AG20443 (cell line): ENCODE measurements at regions not wholly inside any gene's neighbourhood (a gene's known extent, or its start where the extent isn't known, plus 50 kb on each side); places are given as distances from the start of the nearest gene placed in this dataset.
"Not testable (repeated sequence)": the region's sequence is repeated elsewhere in the genome, so short reads cannot be mapped to it uniquely, and the experiment has no call there.

Experiments
- DNase-seq: peaks from one replicate; pipeline ENCODE4 v3.0.0; 2012; ENCODE audit warnings: low spot score, mixed read lengths

DNA sequence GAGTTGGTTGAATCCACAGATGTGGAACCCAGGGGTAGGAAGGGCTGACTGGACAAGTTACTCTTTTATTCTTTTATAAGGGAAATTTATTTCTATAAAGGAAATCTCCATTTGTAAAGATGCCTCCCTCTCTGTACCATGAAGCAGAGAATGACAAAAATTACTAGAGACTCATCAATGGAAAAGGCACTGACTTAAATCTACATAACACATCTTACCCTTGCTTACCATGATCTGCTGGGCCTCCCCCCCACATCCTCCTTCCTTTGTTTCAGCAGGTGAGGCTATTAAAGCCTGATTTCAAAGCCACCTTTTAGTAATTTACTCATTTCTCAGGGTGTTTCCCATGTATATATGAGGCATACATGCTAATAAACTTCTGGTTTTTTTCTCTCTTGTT, 130.2 kb upstream of the HDDC2 start:
- no peak for DNase-seq

DNA sequence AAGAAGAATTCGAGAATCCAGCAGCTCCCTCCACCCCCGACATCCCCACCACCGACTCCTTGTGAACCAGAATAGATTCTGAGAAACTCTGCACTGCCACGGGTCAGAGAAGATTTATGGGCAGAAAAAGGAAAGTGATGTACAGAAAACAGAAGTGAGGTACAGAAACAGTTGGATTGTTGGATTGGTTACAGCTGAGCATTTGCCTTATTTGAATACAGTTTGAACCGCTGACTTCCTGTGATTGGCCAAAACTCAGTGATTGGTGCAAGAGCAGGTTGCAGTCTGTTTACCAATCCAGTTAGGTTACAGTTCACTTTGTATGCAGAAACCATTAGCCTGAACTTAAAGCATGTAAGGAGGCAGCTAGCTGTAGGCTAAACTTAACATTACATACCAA, 131.2 kb upstream of the HDDC2 start:
- no peak for DNase-seq

DNA sequence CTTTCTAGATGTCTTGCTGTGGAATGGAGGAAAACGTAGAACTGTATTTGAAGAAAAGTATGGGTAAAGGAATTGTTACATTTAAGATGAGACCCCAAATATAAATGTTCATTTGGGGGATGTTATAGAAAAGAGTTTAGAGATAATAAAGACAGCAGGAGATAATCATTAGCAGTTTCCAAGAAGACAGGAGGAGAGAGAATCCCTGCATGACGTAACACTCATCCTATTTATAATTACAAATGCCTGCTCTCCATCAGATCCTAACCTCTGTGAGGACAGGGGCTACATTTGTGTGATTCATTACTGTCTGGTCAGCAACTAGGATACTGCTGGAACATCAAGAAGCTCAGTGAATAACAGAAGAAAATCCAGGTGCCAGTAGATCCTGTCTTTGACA, 133.0 kb upstream of the HDDC2 start:
- no peak for DNase-seq

DNA sequence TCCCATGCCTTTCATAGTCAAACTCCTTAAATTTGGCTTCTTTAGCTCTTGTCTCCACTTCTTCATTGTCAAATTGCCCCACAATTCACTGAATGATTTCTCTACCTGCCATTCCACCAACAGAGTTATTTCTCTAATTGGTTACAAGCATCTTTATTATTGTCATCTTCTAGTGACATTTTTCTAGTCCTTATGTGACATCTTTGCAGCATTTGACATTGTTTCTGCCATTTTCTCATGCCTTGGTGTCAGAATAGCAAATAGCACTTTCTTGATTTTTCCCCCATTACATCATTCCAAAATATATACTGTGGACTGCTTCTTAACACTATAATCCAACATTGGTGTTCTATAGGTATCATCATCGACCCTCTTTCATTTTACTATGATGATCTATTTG, 137.7 kb upstream of the HDDC2 start:
- DNase-seq: no peak

DNA sequence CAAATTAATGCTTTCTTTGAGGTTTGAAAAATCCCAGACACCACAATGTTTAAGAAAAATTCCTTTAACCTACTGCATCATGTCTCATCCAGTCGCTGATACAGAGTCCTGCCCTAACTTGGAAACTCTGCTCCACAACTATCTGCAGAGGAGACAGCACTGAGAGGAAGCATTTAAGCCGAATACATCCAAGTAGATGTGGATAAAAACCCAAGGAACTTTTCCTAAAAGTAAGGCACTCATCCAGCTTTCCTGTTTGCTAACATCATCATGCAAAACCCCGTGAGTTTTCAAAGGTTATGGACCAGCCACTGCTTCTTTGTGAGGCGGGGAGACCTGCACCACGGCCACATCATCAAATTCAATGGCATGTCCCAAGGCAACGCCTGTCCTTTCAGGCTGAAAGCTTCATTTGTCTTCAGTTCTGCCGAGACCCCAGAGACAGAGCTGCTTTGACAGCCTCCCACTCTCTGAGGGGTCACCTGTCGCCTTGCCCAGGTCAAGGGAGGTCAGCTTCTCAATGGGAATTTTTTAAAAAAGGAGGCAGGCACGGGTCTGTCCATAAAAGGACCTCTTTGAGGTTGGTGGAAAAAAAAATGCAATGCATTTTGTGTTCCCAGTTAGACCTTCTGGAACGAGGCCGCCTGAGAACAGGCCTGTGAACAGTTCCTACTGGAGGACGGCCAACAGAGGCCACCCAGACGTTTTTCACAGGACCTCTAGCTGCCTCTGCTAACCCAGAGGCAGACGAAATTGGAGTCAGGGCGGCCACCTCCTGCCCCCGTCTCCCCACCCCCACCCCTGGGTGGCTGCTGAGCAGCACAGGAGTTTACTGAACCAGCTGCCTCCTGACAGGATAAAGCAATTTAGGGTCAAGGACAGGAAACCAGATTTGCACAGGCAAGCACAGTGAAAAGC, 142.5 kb upstream of the HDDC2 start:
- no peak for DNase-seq

DNA sequence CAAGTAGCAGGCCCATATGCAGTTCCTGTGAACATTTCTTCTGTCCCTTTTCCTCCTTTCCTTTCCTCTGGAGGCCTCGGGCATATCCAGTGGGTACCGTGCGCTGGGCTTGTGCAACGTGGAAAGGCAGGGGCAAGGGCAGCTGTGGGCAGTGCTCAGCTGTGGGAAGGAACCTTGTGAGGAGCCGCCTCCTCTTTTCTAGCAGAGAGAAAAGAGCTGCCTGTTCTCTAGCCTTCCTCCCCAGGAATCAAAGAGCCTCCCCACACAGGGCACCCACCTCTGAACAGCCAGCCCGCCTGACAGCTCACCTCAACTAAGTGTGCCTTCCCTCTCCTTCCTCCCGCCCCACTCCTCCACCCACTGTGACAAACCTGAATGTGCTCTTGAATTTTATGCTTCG, 143.3 kb upstream of the HDDC2 start:
- DNase-seq: no peak

DNA sequence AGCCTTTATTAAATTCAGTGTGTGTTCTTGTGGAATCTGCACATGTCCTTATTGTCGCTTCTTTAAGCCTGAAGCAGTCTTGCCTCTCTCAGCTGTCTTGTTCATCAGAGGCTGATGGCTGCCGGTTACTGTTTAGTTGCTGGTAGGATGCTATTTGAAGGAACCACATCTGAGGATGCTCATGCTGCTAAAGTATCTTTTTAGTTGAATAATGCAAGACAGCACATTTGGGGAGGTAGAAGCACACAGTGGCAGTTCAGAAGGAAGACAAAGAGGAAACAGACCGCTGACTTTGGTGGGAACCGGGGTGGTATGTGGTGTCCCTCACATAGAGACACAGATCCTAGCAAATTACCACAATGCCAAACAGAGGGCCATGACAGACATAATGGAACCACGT, 144.2 kb upstream of the HDDC2 start:
- DNase-seq: no peak

DNA sequence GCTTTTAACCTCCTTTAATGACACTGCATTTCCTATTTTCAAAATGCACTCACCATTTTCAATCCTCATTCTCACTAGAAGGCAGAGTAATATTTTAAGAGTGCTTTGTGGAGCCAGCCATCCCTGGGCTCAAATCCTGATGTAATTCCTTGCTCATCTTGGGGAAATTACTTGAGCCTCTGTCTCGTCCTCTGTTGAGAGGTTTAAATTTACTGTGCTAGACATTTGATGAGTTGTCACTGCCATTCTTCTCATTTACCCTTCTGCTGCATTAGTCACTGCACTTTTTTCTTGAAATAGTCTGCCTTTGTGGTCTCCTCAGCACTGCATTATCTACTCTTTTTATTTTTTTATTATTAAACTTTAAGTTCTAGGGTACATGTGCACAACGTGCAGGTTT, 150.0 kb upstream of the HDDC2 start:
- no peak for DNase-seq

DNA sequence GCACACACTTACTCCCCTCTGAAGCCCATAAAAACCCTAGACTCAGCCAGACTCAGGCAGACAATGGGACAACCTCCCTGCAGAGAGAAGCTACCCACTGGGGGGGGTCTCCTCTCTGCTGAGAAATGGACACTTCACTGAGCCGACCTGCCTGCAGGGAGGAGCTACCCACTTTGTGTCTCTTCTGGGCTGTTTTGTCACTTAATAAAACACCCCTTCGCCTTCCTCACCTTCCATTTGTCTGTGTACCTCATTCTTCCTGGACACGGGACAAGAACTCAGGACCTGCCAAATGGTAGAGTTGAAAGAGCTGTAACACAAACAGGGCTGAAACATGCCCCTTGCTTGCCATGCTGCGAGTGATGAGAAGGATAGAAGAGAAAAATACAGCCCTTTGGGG, 151.7 kb upstream of the HDDC2 start:
- DNase-seq: no peak

DNA sequence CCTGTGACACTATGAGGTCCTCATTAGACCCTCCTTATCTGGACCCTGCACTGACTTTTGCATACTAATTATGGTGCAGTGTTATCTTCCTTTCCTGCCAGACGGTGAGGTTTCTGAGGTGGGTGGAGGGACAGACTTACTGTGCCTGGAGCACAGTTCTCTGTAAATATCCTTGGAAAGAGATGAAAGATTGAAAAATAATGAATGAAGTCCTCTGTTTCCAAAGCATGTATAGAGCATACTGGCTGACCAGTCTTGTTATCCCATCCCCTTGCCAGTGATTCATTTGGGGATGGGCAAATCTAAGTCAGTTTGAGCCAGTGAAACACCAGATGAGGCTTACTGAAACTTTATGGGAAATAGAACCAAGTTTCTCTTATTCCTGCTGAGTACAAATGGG, 152.6 kb upstream of the HDDC2 start:
- no peak for DNase-seq

DNA sequence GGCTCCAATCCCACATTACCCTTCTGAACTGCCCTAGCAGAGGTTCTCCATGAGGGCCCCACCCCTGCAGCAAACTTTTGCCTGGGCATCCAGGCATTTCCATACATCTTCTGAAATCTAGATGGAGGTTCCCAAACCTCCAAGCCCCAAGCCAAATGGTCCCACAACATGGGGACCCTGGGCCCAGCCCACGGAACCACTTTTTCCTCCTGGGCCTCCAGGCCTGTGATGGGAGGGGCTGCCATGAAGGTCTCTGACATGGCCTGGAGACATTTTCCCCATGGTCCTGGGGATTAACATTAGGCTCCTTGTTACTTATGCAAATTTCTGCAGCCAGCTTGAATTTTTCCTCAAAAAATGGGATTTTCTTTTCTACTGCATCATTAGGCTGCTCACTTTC, 156.7 kb upstream of the HDDC2 start:
- not testable (repeated sequence) for DNase-seq

DNA sequence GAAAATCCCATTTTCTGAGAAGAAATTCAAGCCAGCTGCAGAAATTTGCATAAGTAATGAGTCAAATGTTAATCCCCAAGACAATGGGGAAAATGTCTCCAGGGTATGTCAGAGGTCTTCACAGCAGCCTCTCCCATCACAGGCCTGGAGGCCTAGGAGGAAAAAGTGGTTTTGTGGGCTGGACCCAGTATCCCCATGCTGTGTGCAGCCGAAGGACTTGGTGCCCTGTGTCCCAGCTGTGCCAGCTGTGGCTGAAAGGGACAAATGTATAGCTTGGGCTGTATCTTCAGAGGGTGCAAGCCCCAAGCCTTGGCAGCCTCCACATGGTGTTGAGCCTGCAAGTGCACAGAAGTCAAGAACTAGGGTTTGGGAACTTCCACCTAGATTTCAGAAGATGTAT, 163.6 kb upstream of the HDDC2 start:
- not testable (repeated sequence) for DNase-seq

DNA sequence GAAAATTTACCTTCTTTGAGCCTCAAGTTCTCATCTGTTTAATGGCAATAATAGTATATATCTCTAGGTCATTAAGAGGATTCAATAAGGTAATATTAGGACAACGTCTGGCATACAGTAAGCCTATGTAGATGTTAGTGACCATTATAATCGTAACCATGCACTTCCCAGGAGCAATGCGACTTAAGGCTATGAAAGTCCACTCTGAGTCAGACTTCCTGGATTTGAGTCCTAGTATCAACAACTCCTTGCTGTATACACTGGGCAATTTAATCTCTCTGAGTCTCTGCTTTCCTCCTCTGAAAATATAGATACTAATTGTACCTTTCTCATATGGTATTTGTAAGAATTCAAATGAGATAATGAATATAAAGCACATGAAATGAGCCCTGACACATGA, 168.1 kb upstream of the HDDC2 start:
- no peak for DNase-seq

DNA sequence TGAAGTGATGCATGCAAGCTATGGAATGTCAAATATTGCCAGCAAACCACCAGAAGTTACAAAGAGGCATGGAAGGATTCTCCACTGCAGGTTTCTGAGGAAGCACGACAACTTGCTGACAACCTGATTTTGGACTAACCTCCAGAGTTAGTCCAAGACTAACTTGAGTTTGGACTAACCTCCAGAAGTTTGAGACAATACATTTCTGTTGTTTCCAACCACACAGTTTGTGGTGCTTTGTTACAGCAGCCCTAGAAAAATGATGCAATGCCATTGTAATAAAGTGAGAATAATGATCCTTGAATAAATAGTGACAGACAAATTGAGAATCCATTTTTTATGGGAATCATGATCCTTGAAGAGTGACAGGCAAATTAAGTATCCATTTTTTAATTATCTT, 169.9 kb upstream of the HDDC2 start:
- DNase-seq: no peak

DNA sequence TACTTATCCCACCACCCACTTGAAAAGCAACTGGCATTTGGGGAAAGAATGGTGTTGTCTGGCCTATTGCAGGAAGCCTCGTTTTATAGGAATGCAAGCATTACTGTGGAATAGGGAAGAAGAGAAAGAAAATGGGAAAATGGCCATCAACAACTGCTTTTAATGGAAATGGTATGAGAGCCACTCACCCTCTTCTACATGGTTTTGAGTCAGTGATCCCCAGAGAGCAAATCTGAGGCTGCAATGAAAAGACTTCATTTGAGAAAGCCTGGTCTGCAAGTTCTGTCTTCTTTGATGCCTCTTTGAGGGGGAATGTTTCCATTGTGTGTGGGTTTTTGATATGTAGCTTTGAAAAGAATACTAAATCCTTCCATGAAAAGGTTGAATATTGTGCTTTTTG, 172.3 kb upstream of the HDDC2 start:
- DNase-seq: no peak

DNA sequence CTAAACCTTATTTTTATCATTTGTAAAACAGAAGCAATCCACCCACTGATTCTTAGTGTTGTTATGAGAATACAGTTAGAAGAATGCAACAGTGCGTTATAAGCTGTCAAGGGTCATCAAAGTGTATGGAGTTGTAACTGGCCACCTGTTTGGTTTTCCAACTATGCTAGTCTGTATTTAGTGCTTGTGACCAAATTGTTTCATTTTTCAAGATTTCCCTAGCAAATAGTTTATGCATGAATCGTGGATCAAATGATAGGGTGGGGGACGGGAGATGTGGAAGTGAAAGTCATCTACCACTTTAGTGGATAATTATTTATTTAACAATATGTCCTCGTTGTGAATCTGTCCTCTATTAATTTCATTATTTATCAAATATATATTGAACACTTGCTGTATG, 175.4 kb upstream of the HDDC2 start:
- DNase-seq: no peak

DNA sequence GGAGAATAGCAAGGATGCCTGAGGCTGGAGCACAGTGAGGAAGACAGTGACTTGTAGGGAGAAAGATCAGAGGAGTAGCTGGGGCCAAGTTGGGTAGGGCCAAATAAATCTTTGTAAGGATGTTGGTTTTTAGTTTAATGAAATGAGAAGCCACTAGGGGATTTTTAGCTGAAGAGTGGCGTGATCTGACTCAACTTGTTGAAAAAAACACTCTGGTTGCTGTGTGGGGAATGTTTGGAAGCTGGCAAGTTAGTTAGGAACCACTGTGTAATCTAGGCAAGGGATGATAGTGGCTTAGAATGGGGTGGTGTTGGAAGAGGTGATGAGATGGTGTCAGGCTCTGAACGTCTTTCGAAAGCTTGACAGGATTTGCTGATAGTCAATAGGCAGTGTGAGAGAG, 176.1 kb upstream of the HDDC2 start:
- DNase-seq: no peak

DNA sequence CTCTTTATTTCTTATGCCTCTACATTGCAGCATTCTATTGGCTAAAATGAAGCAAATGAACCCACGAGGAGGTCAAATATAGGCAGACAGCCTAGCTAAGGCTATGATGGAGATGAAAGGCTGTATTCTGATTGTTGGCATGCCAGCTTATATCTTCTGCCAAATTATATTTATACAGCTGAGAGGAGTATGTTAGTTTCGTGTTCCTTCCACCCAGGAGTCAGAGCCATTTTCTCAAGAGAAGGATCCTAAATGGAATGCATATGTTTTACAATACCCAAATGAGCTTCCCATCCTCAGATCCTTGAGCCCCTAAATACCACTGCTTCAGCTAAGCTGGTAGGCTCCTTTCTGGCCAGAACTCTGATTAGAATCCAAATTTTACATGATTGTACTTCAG, 178.4 kb upstream of the HDDC2 start:
- DNase-seq: no peak

DNA sequence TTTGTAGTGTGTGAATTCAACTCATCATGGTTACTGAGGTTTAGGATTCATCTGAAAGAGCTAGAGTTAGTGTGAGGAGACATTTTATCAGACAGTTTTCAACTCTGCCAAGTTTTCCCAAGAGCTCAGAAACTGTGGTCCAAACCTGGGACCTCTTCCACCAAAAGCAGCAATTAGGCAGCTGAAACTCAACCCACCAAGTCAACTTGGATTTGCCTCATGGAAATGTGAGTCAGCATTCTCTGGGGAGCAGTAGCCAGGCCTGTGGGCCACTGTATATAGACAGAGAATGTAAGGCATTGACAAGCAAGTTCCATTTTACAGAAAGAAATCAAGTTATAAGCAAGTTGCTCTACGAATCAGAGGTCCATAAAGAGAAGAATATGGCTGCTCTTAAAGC, 178.8 kb upstream of the HDDC2 start:
- no peak for DNase-seq

DNA sequence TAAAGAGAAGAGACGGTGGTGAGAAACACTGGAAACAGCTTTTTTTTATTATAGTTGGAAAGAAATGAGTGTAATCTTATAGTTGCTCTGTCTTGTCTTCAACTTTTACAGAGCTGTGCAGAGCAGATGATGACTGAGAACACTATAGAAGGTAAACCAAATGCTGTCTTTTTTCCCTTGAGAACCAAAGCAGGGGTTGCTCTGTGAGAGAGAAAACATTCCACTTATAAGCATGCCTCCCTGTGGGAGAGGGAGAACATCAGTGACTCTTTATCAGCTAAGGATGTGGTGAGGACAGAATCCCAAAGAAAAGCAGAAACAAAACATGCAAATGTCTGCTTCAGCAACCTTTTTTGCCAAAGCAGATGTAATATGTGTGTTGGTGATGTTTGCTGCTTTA, 179.3 kb upstream of the HDDC2 start:
- no peak for DNase-seq

DNA sequence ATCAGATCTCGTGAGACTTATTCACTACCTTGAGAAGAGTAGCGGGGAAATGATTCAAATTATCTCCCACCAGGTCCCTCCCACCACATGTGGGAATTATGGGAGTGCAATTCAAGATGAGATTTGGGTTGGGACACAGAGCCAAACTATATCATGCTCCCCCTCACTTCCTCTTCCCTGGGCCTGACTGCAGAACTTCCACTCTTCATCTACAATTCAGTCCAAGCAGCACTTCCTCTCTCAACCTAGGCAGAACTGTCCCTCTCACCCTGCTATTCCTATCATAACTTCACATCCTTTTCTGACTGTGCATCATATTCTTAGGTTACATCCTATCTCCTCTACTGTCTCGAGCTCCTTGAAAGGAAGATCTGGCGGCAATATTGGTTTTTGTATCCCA, 184.0 kb upstream of the HDDC2 start:
- DNase-seq: no peak

DNA sequence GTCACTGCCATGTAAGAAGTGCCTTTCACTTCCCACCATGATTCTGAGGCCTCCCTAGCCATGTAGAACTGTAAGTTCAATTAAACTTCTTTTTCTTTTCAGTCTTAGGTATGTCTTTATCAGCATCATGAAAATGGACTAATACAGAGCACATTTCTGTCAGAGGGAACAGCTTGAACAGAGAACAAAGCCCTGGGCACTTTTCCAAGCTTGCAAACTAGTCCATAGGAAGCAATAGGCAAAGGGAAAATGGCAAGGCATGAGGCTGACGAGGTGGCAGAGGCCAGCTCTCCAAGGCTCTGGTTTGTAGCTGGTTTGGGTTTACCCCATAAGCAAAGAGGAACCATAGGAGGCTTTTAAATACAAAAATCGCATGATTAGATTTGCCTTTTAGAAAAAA, 185.1 kb upstream of the HDDC2 start:
- no peak for DNase-seq

DNA sequence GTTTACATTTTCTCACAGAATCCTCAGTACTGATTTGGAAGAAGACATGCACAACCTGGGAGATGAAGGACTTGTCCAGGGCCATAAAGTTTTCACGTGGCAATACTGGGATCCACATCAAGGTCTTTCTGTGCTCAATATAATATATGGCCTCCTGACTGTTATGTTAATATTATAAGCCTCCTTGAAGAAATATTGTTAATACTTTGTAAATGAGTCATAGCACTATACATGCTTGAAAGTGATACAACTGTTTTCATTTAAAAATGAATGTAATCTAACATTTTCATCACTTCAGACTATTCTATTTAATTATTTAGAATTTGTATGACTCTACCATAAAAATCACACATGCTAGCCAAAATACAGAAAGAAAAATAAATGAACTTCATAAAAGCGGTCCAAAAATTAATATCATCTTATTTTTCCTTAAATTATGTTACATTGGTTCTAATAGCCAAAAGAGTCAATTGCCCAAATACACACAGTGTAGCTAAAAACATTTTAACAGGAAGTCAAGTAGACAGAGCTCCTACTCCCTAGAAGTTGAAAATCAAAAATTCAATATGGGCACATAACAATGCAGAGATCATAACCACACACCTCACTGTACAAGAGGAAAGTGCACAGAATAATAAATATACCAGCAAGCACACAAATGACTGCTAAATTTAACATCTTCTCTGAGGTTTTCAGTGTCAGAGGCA, 188.0 kb upstream of the HDDC2 start:
- no peak for DNase-seq
